Heart right ventricle (tissue), 16 donors: ENCODE measurements at regions not wholly inside any gene's neighbourhood (a gene's known extent, or its start where the extent isn't known, plus 50 kb on each side); places are given as distances from the start of the nearest gene placed in this dataset.

Source experiments
- ATAC-seq, 8 donors: fragments of 200-7000 bp; cut with Tn5 transposase; one replicate each; pipeline ENCODE4 v1.9.1; 2020; ENCODE audit warnings: mild to moderate bottlenecking in 8 of 8, moderate library complexity in 8 of 8, moderate number of reproducible peaks in 1 of 8
- DNase-seq, 2 donors: peaks; one replicate each; pipeline ENCODE4 v3.0.0-alpha.2; 2020
- H3K27ac ChIP-seq, 10 donors: fragments of 200-600 bp; sonication (generic) in 2 of 10; one replicate each; pipeline versions ENCODE4 v1.5.0 to v1.8.0; 2020 to 2022; ENCODE audit warnings: mild to moderate bottlenecking in 3 of 10
- H3K27me3 ChIP-seq, 7 donors: fragments of 200-600 bp; one replicate each; pipeline ENCODE4 v1.8.0; 2021 to 2022; ENCODE audit warnings: mild to moderate bottlenecking in 2 of 7
- H3K36me3 ChIP-seq, 9 donors: fragments of 200-600 bp; sonication (generic) in 1 of 9; one replicate each; pipeline versions ENCODE4 v1.5.0 to v1.8.0; 2020 to 2022; ENCODE audit warnings: mild to moderate bottlenecking in 2 of 9
- H3K4me1 ChIP-seq, 9 donors: fragments of 200-600 bp; sonication (generic) in 1 of 9; one replicate each; pipeline versions ENCODE4 v1.5.0 to v1.8.0; 2020 to 2022; ENCODE audit warnings: mild to moderate bottlenecking in 4 of 9
- H3K4me3 ChIP-seq, 10 donors: fragments of 200-600 bp; sonication (generic) in 2 of 10; one replicate each; pipeline versions ENCODE4 v1.5.0 to v1.8.0; 2020 to 2022; ENCODE audit warnings: mild to moderate bottlenecking in 7 of 10, moderate library complexity in 2 of 10
- H3K9me3 ChIP-seq, 11 donors: fragments of 200-600 bp in 10 of 11; sonication (generic) in 2 of 11; one replicate each; pipeline versions ENCODE4 v1.5.0 to v1.8.0; 2013 to 2022; ENCODE audit warnings: mild to moderate bottlenecking in 2 of 11, control low read depth in 1 of 11, moderate library complexity in 1 of 11
- WGBS, 2 donors: extraction: QIAGEN DNeasy Blood & Tissue Kit; methylation state at CpG; one replicate each; pipeline ENCODE4 v1.1.7; 2013; ENCODE audit warnings: inconsistent platforms in 1 of 2; 5-methylcytosine and 5-hydroxymethylcytosine counted together
- intact Hi-C, 10 donors: fragments of 100-400 bp; cut with DNase I; formaldehyde crosslinking; loops; one replicate each; pipeline versions ENCODE4 v1.11.1 to v1.14.2; 2022
- TF ChIP-seq, protein P1 (sequence below), 9 donors: fragments of 200-600 bp; sonication (generic) in 2 of 9; IDR thresholded peaks; one replicate each; pipeline versions ENCODE4 v1.5.0 to v1.8.0; 2021 to 2022; ENCODE audit warnings: antibody characterized with exemption in 9 of 9, mild to moderate bottlenecking in 5 of 9, moderate library complexity in 1 of 9
- donor health status: Arrhythmogenic right ventricular cardiomyopathy.
- donor health status: ischemic (EF 13 %, LVEDD 7.1; RV severe dilation, severe dysfunction).
- donor health status: healthy with polysubstance abuse.
- donor health status: DM: no; HTN: yes; CAD: no.
- donor health status: DM: no; HTN: no; CAD: no.
- donor health status: ischemic (EF 25% LVEDD 6.9; RV normal size, moderate dysfunction).
- donor health status: ischemic (EF 25% LVEDD 5.7; RV mildly dilated, moderate dysfunction).
- donor health status: healthy.
- donor health status: DM: yes; HTN: yes; CAD: no.
- donor health status: Ischemic cardiomyopathy.
- donor health status: ischemic (EF 35%, LVEDD 5.7; RV mildly dilated, moderate dysfunction).
- donor health status: nonischemic (EF 11% LVEDD 7.7; RV severe dilation, severe dysfunction).
- donor health status: DM: yes; HTN: yes; CAD: no.
- donor health status: PGD.
- donor health status: ischemic (EF 29% LVEDD 5.4; RV normal size, mild dysfunction).
- donor health status: nonischemic (EF 23%, LVEDD 6.1; RV moderate dilation, normal function).

GRCh38 chr2:129375632-129376425 is 603.6 kb upstream of the RAB6C start:
- TF ChIP-seq, protein P1, sequence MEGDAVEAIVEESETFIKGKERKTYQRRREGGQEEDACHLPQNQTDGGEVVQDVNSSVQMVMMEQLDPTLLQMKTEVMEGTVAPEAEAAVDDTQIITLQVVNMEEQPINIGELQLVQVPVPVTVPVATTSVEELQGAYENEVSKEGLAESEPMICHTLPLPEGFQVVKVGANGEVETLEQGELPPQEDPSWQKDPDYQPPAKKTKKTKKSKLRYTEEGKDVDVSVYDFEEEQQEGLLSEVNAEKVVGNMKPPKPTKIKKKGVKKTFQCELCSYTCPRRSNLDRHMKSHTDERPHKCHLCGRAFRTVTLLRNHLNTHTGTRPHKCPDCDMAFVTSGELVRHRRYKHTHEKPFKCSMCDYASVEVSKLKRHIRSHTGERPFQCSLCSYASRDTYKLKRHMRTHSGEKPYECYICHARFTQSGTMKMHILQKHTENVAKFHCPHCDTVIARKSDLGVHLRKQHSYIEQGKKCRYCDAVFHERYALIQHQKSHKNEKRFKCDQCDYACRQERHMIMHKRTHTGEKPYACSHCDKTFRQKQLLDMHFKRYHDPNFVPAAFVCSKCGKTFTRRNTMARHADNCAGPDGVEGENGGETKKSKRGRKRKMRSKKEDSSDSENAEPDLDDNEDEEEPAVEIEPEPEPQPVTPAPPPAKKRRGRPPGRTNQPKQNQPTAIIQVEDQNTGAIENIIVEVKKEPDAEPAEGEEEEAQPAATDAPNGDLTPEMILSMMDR (IDR thresholded peaks at IDR 0.05): no peak
- DNase-seq (no peak), ATAC-seq (no peak)
- H3K9me3 ChIP-seq: no peaks in the 10 kb centered on the region
- no peaks in the 10 kb centered on the region for H3K27me3 ChIP-seq
- no peak overlapping the region for H3K4me3 ChIP-seq
- WGBS, 2 donors: 87% methylated on average over 13 of the region's 13 CpGs
- no peaks in the 10 kb centered on the region for H3K36me3 ChIP-seq
- no peaks in the 10 kb centered on the region for H3K4me1 ChIP-seq
- no peak overlapping the region for H3K27ac ChIP-seq
- intact Hi-C loops: no loop called here

- H3K4me1 ChIP-seq: no peaks in the 10 kb centered on the region
- H3K27ac ChIP-seq: no peak overlapping the region
- ATAC-seq (peak in 1 of 8 donors; percentile 18), DNase-seq (no peak)
- intact Hi-C loops: no loop called here
- no peak overlapping the region for H3K4me3 ChIP-seq
- TF ChIP-seq, protein P1 (IDR thresholded peaks at IDR 0.05): no peak
- H3K9me3 ChIP-seq: peaks cover 0 to 6% (median 0%) of the 10 kb centered on the region in 11 donors
- no peaks in the 10 kb centered on the region for H3K36me3 ChIP-seq
- no peaks in the 10 kb centered on the region for H3K27me3 ChIP-seq
- WGBS, 2 donors: 80 to 81% methylated on average over 16 of the region's 16 CpGs
Observed at GRCh38 chr2:129376426-129377077, 602.9 kb upstream of the RAB6C start.

- Histone ChIP-seq H3K9me3 (peaks cover 0 to 12% (median 0%) of the 10 kb centered on the region in 11 donors), H3K27ac (no peak overlapping the region), H3K27me3 (no peaks in the 10 kb centered on the region), H3K4me1 (no peaks in the 10 kb centered on the region), H3K36me3 (no peaks in the 10 kb centered on the region), H3K4me3 (no peak overlapping the region)
- DNase-seq (no peak), ATAC-seq (no peak)
- TF ChIP-seq, protein P1 (IDR thresholded peaks at IDR 0.05): no peak
- intact Hi-C loops: no loop called here
- 76% methylated on average over 4 of the region's 4 CpGs for WGBS, 2 donors
Observed at GRCh38 chr2:129377078-129377469, 602.4 kb upstream of the RAB6C start.

GRCh38 chr2:129378186-129378585 is 601.3 kb upstream of the RAB6C start:
- 83 to 84% methylated on average over 10 of the region's 10 CpGs for WGBS, 2 donors
- H3K27ac ChIP-seq: no peak overlapping the region
- TF ChIP-seq, protein P1 (IDR thresholded peaks at IDR 0.05): no peak
- ATAC-seq: no peak
- DNase-seq: no peak
- H3K36me3 ChIP-seq: no peaks in the 10 kb centered on the region
- H3K27me3 ChIP-seq: no peaks in the 10 kb centered on the region
- no peaks in the 10 kb centered on the region for H3K4me1 ChIP-seq
- no peak overlapping the region for H3K4me3 ChIP-seq
- H3K9me3 ChIP-seq: peaks cover 0 to 14% (median 0%) of the 10 kb centered on the region in 11 donors
- intact Hi-C loops: no loop called here
